Hematopoietic multipotent progenitor cell treated with erythropoietin and hydrocortisone succinate and interleukin-3 and kit ligand, for 17 days (in vitro differentiated cells): ENCODE measurements at regions not wholly inside any gene's neighbourhood (a gene's known extent, or its start where the extent isn't known, plus 50 kb on each side); places are given as distances from the start of the nearest gene placed in this dataset.
"Not testable (repeated sequence)": the region's sequence is repeated elsewhere in the genome, so short reads cannot be mapped to it uniquely, and the experiment has no call there.

ENCODE experiments used
- DNase-seq: peaks from one replicate; pipeline ENCODE4 v3.0.0-alpha.2; 2015; ENCODE audit warnings: low spot score

GRCh38 chr9:120338340-120338739, 241.6 kb downstream of the CDK5RAP2 start:
- no peak for DNase-seq

- no peak for DNase-seq
These were observed 242.8 kb downstream of the CDK5RAP2 start for GRCh38 chr9:120337131-120337530.

- no peak for DNase-seq
These were observed 243.2 kb downstream of the CDK5RAP2 start for GRCh38 chr9:120336753-120337090.

- DNase-seq = no peak
These were observed 243.8 kb downstream of the CDK5RAP2 start for GRCh38 chr9:120336021-120336752.

GRCh38 chr9:120331913-120332312, 248.1 kb downstream of the CDK5RAP2 start:
- no peak for DNase-seq

- DNase-seq = no peak
These were observed 249.9 kb downstream of the CDK5RAP2 start for GRCh38 chr9:120330031-120330430.

GRCh38 chr9:120327322-120327721, 252.6 kb downstream of the CDK5RAP2 start:
- no peak for DNase-seq

- no peak for DNase-seq
These were observed 253.8 kb downstream of the CDK5RAP2 start for GRCh38 chr9:120326049-120326693.

- no peak for DNase-seq
These were observed 254.8 kb downstream of the CDK5RAP2 start for GRCh38 chr9:120324996-120325642.

- no peak for DNase-seq
These were observed 255.5 kb downstream of the CDK5RAP2 start for GRCh38 chr9:120324461-120324860.

GRCh38 chr9:120323125-120323524, 256.8 kb downstream of the CDK5RAP2 start:
- DNase-seq = no peak

GRCh38 chr9:120319452-120319851, 260.5 kb downstream of the CDK5RAP2 start:
- no peak for DNase-seq

GRCh38 chr9:120315154-120315553, 264.8 kb downstream of the CDK5RAP2 start:
- no peak for DNase-seq

- DNase-seq = no peak
These were observed 267.9 kb downstream of the CDK5RAP2 start for GRCh38 chr9:120312031-120312430.

GRCh38 chr9:120310035-120310434, 269.9 kb downstream of the CDK5RAP2 start:
- no peak for DNase-seq

GRCh38 chr9:120308495-120308894, 271.5 kb downstream of the CDK5RAP2 start:
- DNase-seq = no peak

GRCh38 chr9:120307599-120307998, 272.4 kb downstream of the CDK5RAP2 start:
- DNase-seq = no peak

- no peak for DNase-seq
These were observed 273.4 kb downstream of the CDK5RAP2 start for GRCh38 chr9:120306561-120306960.

GRCh38 chr9:120306088-120306487, 273.9 kb downstream of the CDK5RAP2 start:
- no peak for DNase-seq

- DNase-seq = not testable (repeated sequence)
These were observed 275.1 kb downstream of the CDK5RAP2 start for GRCh38 chr9:120304896-120305295.

- DNase-seq = no peak
These were observed 276.4 kb downstream of the CDK5RAP2 start for GRCh38 chr9:120303519-120303918.

GRCh38 chr9:120299785-120300184, 280.2 kb downstream of the CDK5RAP2 start:
- DNase-seq = no peak

- no peak for DNase-seq
These were observed 286.0 kb downstream of the CDK5RAP2 start for GRCh38 chr9:120294003-120294402.
